EH (cell line): ENCODE measurements at regions not wholly inside any gene's neighbourhood (a gene's known extent, or its start where the extent isn't known, plus 50 kb on each side); places are given as distances from the start of the nearest gene placed in this dataset.
A peak's percentile ranks its signal among the peaks of the same experiment; 100 is the strongest.
"Not testable (repeated sequence)": the region's sequence is repeated elsewhere in the genome, so short reads cannot be mapped to it uniquely, and the experiment has no call there.

Experiments
- DNase-seq: peaks from one replicate; pipeline ENCODE4 v3.0.0-alpha.2; 2015; ENCODE audit warnings: low read depth

GRCh38 chr17:28247671-28248555, 71.1 kb upstream of the TMEM97 start:
- no peak for DNase-seq

GRCh38 chr17:28249706-28250105, 69.3 kb upstream of the TMEM97 start:
- DNase-seq = no peak

DNA sequence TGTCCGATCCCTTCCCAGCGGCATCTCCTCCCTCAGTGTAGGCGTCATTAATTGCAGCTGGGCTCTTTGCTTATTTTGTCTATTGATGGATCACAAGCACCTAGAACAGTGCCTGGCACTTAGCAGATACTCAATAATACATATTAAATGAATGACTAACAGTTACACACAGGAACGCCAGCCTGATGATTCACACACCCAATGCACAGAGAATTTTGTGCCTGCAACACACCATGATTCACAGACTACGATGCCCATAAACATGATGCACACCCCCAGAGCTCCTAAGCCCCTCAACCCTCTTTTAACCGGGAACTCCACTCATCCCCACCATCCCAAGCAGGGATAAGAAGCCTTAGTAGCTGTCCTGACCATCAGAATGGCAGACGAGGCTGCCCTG, 66.6 kb upstream of the TMEM97 start:
- DNase-seq = peak; percentile 76

- DNase-seq = no peak
Measured at GRCh38 chr17:28253663-28254062, 65.3 kb upstream of the TMEM97 start.

DNA sequence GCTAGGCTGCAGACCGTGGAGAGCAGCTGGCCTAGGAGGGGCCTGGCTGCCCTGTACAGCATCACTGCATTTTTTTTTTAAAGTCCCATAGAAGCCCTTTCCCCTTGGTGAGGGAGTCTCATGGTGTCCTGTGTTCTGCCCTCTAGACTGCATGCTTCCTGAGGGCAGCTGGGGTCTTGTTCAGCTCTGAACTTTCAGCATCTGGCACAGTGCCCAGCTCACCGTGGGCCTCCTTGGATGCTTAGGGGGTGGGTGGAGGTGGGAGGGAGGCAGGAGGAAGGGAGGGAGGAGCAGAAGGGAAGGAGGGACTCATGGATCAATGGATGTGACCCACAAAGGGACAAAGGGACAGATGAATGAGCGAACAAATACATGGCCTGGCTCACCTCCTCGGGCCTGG, 63.4 kb upstream of the TMEM97 start:
- DNase-seq = no peak

GRCh38 chr17:28256370-28256769, 62.6 kb upstream of the TMEM97 start:
- DNase-seq = no peak

DNA sequence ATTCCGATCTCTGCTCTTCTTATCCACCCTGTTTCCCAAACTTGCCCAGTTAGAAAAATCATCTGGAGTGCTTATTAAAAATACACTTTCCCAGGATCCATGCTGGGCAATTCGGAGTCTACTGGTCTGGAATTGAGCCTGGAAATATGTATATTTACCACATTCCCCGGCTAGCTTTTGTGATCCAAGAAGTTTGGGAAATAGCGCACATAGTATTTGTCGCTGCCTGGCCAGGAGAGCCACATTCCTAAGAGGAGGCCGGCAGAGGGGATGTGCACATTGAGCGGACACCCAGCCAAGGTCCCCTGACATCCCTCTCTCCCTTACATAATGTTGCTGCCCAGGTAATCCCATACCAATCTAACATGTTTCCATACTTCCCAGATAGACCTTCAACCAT, 62.1 kb upstream of the TMEM97 start:
- no peak for DNase-seq

DNA sequence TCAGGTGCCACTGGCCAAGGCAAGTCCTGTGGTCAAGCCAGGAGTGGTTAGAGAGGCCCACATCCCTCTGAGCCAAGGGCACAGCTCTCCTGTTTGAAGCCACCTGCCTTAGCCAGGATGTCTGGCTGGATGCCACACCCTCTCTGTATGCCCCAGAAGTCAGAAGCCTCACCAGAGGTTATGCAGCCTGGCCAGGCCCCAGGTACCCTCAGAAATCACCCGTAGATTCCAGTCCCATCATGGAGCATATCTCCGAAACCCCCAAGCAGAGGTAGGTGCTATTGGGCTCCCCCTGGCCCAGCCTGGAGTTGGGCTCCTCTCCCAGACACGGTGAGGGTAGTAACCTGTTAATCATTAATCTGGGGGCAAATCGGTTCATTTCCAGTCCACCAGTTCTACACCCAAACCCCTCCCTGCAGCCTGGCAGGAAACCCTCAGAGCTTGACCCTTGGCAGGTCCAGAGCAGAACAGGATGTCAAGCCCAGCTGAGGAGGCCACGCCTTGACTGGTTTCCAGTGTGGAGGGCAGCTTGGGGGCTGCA, 60.6 kb upstream of the TMEM97 start:
- DNase-seq = no peak

DNA sequence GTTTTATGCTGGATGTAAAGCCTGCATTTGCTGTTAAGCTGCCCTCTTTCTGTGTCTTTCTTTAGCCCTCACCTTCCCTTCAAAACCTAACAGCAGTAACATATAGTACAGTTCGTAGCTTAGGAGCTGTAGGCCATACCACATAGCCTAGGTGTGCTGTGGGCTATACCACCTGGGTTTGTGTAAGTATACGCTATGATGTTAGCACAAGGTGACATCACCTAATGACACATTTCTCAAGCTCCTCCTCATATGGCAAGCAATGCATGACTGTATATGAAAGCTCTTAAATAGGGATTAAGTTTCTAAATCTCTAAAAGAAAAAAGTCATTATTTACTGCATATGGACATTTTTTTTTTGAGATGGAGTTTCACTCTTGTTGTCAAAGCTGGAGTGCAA, 57.8 kb upstream of the TMEM97 start:
- DNase-seq = no peak

GRCh38 chr17:28262123-28262745, 56.8 kb upstream of the TMEM97 start:
- not testable (repeated sequence) for DNase-seq

DNA sequence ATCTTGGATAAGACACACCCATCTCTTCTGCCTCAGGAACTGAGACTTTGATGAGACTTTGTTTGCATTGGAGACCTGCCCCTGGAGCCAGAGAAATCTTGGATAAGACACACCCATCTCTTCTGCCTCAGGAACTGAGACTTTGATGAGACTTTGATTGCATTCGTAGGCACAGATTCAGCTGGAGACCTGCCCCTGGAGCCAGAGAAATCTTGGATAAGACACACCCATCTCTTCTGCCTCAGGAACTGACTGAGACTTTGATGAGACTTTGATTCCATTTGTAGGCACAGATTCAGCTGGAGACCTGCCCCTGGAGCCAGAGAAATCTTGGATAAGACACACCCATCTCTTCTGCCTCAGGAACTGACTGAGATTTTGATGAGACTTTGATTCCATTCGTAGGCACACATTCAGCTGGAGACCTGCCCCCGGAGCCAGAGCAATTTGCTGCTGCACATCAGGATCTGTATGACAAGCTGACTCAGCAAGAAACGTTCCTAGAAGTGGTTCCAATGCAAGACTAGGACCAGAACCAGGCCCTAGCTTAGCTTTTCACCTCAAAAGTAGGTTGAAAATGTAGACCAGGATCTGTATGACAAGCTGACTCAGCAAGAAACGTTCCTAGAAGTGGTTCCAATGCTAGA, 54.0 kb upstream of the TMEM97 start:
- not testable (repeated sequence) for DNase-seq

GRCh38 chr17:28265856-28266546, 53.0 kb upstream of the TMEM97 start:
- DNase-seq = not testable (repeated sequence)

GRCh38 chr17:28266547-28266920, 52.5 kb upstream of the TMEM97 start:
- not testable (repeated sequence) for DNase-seq

DNA sequence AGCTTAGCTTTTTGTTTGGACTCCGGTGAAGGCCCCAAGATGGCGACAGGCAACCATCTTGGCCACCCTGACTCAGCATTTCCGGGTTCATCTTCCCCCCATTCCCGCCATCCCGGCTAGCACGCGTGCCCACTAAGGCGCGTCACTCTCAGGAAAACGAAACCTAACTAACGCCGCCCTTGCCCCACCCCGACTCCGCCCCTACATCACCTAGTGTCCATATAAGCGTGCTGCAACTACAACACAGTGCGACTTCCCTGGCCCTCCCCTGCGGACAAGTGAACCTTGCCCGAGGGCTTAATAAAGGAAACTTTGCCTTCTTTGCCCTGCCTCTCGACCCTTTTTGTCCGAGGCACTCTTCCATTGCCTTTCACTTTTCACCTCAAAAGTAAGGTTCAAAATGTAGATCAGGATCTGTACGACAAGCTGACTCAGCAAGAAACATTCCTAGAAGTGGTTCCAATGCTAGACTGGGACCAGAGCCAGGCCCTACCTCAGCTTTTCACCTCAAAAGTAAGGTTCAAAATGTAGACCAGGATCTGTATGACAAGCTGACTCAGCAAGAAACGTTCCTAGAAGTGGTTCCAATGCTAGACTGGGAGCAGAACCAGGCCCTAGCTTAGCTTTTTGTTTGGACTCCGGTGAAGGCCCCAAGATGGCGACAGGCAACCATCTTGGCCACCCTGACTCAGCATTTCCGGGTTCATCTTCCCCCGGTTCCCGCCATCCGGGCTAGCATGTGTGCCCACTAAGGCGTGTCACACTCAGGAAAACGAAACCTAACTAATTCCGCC, 51.9 kb upstream of the TMEM97 start:
- not testable (repeated sequence) for DNase-seq

GRCh38 chr17:28267720-28268609, 51.0 kb upstream of the TMEM97 start:
- no peak for DNase-seq

DNA sequence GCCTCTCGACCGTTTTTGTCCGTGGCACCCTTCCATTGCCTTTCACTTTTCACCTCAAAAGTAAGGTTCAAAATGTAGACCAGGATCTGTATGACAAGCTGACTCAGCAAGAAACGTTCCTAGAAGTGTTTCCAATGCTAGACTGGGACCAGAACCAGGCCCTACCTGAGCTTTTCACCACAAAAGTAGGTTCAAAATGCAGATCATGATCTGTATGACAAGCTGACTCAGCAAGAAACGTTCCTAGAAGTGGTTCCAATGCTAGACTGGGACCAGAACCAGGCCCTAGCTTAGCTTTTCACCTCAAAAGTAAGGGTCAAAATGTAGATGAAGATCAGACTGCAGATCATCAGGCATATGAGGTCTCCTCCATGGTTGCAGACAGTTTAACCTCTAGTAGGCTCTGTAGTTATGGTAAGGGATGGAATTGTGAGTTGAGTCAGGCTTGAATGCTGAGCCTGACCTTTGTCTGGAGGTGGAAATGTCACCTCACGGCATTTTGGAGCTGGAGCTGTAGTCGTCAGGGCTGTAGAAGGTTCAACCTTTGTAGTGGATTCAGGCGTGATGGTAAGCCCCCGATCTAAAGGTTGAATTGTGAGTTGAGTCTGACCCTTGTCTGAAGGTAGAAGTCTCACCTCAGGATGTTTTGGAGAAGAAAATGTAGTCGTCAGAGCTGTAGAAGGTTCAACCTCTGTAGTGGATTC, 50.2 kb upstream of the TMEM97 start:
- DNase-seq = no peak
